ENCODE measurements at regions not wholly inside any gene's neighbourhood (a gene's known extent, or its start where the extent isn't known, plus 50 kb on each side); places are given as distances from the start of the nearest gene placed in this dataset.
"Not testable (repeated sequence)": the region's sequence is repeated elsewhere in the genome, so short reads cannot be mapped to it uniquely, and the experiment has no call there.

DNA sequence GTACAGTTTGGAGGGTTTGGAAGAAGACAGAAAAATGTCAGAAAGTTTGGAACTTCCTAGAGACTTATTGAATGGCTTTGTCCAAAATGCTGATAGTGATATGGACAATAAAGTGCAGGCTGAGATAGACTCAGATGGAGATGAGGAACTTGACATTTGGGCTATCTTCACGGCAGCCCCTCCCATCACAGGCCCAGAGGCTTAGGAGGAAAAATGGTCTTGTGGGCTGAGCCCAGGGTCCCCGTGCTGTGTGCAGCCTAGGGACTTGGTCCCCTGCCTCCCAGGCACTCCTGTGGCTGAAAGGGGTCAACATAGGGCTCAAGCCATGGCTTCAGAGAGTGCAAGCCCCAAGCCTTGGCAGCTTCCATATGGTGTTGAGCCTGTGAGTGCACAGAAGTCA is 79.0 kb downstream of the CMAS start:
- CTCF ChIA-PET: no interaction called here

GRCh38 chr12:22126101-22126500 is 80.1 kb downstream of the CMAS start:
- H3K4me1 Mint-ChIP-seq; H3K4me3 Mint-ChIP-seq; CTCF ChIA-PET; H3K27ac ChIP-seq (ENCODE audit: low read depth, low read length); DNase-seq; intact Hi-C loops (cut with micrococcal nuclease); H3K4me1 ChIP-seq (ENCODE audit: control insufficient read depth in 2 of 2, insufficient read depth in 2 of 2, low read length in 2 of 2); H3K9me3 ChIP-seq (ENCODE audit: control insufficient read depth in 2 of 3, low read length in 3 of 3); H3K36me3 ChIP-seq (ENCODE audit: control insufficient read depth in 2 of 3, insufficient read depth in 3 of 3, low read length in 3 of 3); H3K4me3 ChIP-seq (ENCODE audit: low read length); H3K27me3 ChIP-seq (ENCODE audit: control insufficient read depth in 2 of 2, insufficient read depth in 2 of 2, low read length in 2 of 2); ATAC-seq; H3K27ac Mint-ChIP-seq; H3K36me3 Mint-ChIP-seq; H3K27me3 Mint-ChIP-seq: not testable (repeated sequence)
- POLR2A ChIA-PET: interaction anchor here (0.6 kb wide), 1 partner anchor 88 kb away, joined by 3 read pairs; no protein-coding TSS in a partner anchor
- peaks cover 0 to 27% (median 6%) of the 10 kb centered on the region in 11 donors for H3K9me3 Mint-ChIP-seq

More for the DNA sequence above, 79.0 kb downstream of the CMAS start:
- peaks cover 0 to 3% (median 0%) of the 10 kb centered on the region in 7 donors for H3K4me1 Mint-ChIP-seq
- Histone ChIP-seq H3K27ac (ENCODE audit: low read depth, low read length) (no peak overlapping the region), H3K27me3 (ENCODE audit: control insufficient read depth in 2 of 2, insufficient read depth in 2 of 2, low read length in 2 of 2) (no peaks in the 10 kb centered on the region), H3K9me3 (ENCODE audit: control insufficient read depth in 2 of 3, low read length in 3 of 3) (no peaks in the 10 kb centered on the region), H3K4me1 (ENCODE audit: control insufficient read depth in 2 of 2, insufficient read depth in 2 of 2, low read length in 2 of 2) (no peaks in the 10 kb centered on the region), H3K4me3 (ENCODE audit: low read length) (no peak overlapping the region), H3K36me3 (ENCODE audit: control insufficient read depth in 2 of 3, insufficient read depth in 3 of 3, low read length in 3 of 3) (no peaks in the 10 kb centered on the region)
- POLR2A ChIA-PET: no interaction called here
- intact Hi-C loops (cut with micrococcal nuclease): no loop called here
- H3K36me3 Mint-ChIP-seq: peaks cover 0 to 8% (median 0%) of the 10 kb centered on the region in 5 donors
- no peak for DNase-seq
- no peaks in the 10 kb centered on the region for H3K27me3 Mint-ChIP-seq
- H3K4me3 Mint-ChIP-seq: no peak overlapping the region
- no peak for ATAC-seq
- H3K27ac Mint-ChIP-seq: no peak overlapping the region
- H3K9me3 Mint-ChIP-seq: peaks cover 0 to 27% (median 6%) of the 10 kb centered on the region in 11 donors

DNA sequence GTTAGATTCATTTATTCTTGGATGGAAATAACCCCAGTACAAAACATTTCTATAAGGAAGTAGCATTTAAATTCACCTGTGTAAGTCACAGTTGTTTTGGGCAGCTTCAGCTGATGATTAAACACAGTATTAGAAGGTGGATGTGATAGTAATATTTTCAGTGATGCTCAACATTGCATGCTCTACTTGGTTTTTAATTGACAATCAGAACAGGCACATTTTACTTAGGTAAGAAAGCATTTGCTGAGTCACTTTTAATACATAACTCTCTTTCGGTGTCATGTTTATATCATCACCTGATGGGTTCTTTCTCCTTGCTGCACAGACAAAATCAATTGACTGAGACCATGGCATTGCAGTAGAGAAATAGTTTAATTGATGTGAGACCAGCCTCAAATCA is 80.7 kb downstream of the CMAS start:
- H3K27ac ChIP-seq (ENCODE audit: low read depth, low read length): no peak overlapping the region
- H3K27me3 ChIP-seq (ENCODE audit: control insufficient read depth in 2 of 2, insufficient read depth in 2 of 2, low read length in 2 of 2): no peaks in the 10 kb centered on the region
- Mint-ChIP-seq H3K27ac (no peak overlapping the region), H3K4me1 (peaks cover 0 to 2% (median 0%) of the 10 kb centered on the region in 7 donors), H3K27me3 (no peaks in the 10 kb centered on the region), H3K4me3 (no peak overlapping the region), H3K36me3 (peaks cover 0 to 8% (median 0%) of the 10 kb centered on the region in 5 donors), H3K9me3 (peaks cover 0 to 27% (median 6%) of the 10 kb centered on the region in 11 donors)
- no peaks in the 10 kb centered on the region for H3K36me3 ChIP-seq (ENCODE audit: control insufficient read depth in 2 of 3, insufficient read depth in 3 of 3, low read length in 3 of 3)
- ATAC-seq (no peak), DNase-seq (no peak)
- no peak overlapping the region for H3K4me3 ChIP-seq (ENCODE audit: low read length)
- intact Hi-C loops (cut with micrococcal nuclease): no loop called here
- H3K9me3 ChIP-seq (ENCODE audit: control insufficient read depth in 2 of 3, low read length in 3 of 3): no peaks in the 10 kb centered on the region
- peaks cover 0 to 6% of the 10 kb centered on the region in 2 donors for H3K4me1 ChIP-seq (ENCODE audit: control insufficient read depth in 2 of 2, insufficient read depth in 2 of 2, low read length in 2 of 2)
- ChIA-PET CTCF (no interaction called here), POLR2A (interaction anchor here (0.6 kb wide), 1 partner anchor 87 kb away, joined by 3 read pairs; no protein-coding TSS in a partner anchor)

DNA sequence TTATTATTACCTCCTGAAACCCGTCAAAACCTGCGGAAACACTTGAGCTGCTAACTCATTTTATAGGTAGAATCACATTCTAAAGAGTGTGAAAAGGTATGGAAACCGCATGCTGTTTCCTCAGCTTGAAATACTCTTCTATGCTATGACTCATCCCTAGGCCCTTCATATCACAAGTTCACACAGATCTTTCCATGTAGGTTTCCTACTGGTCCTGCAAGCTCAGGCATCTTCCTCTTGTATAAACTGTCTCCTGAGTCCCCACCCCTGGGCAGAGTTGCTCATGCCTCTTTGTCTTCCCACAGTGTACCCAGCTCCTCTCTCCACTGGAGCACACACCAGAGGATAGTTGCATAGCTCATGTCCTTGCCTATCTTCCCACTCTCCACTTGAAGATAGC is 84.7 kb downstream of the CMAS start:
- Histone ChIP-seq H3K36me3 (ENCODE audit: control insufficient read depth in 2 of 3, insufficient read depth in 3 of 3, low read length in 3 of 3) (no peaks in the 10 kb centered on the region), H3K4me3 (ENCODE audit: low read length) (no peak overlapping the region), H3K27me3 (ENCODE audit: control insufficient read depth in 2 of 2, insufficient read depth in 2 of 2, low read length in 2 of 2) (no peaks in the 10 kb centered on the region), H3K9me3 (ENCODE audit: control insufficient read depth in 2 of 3, low read length in 3 of 3) (no peaks in the 10 kb centered on the region), H3K27ac (ENCODE audit: low read depth, low read length) (no peak overlapping the region), H3K4me1 (ENCODE audit: control insufficient read depth in 2 of 2, insufficient read depth in 2 of 2, low read length in 2 of 2) (peaks cover 0 to 6% of the 10 kb centered on the region in 2 donors)
- peaks cover 0 to 4% (median 0%) of the 10 kb centered on the region in 7 donors for H3K4me1 Mint-ChIP-seq
- intact Hi-C loops (cut with micrococcal nuclease): no loop called here
- no peak overlapping the region for H3K4me3 Mint-ChIP-seq
- peak overlapping the region in 1 of 9 donors; percentile 21 for H3K27ac Mint-ChIP-seq
- ATAC-seq (no peak), DNase-seq (no peak)
- peaks cover 0 to 6% (median 0%) of the 10 kb centered on the region in 5 donors for H3K27me3 Mint-ChIP-seq
- POLR2A ChIA-PET: no interaction called here
- CTCF ChIA-PET: no interaction called here
- H3K36me3 Mint-ChIP-seq: peaks cover 0 to 8% (median 0%) of the 10 kb centered on the region in 5 donors
- H3K9me3 Mint-ChIP-seq: peaks cover 0 to 16% (median 6%) of the 10 kb centered on the region in 11 donors

DNA sequence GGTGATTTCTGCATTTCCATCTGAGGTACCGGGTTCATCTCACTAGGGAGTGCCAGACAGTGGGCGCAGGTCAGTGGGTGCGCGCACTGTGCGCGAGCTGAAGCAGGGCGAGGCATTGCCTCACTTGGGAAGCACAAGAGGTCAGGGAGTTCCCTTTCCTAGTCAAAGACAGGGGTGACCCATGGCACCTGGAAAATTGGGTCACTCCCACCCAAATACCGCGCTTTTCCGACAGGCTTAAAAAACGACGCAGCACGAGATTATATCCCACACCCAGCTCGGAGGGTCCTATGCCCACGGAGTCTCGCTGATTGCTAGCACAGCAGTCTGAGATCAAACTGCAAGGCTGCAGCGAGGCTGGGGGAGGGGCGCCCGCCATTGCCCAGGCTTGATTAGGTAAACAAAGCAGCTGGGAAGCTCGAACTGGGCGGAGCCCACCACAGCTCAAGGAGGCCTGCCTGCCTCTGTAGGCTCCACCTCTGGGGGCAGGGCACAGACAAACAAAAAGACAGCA is 90.6 kb downstream of the CMAS start:
- ATAC-seq; H3K36me3 Mint-ChIP-seq; H3K9me3 ChIP-seq (ENCODE audit: control insufficient read depth in 2 of 3, low read length in 3 of 3); H3K27ac Mint-ChIP-seq; H3K4me3 Mint-ChIP-seq; H3K27me3 Mint-ChIP-seq; H3K36me3 ChIP-seq (ENCODE audit: control insufficient read depth in 2 of 3, insufficient read depth in 3 of 3, low read length in 3 of 3); H3K4me3 ChIP-seq (ENCODE audit: low read length); DNase-seq; H3K4me1 ChIP-seq (ENCODE audit: control insufficient read depth in 2 of 2, insufficient read depth in 2 of 2, low read length in 2 of 2); H3K27ac ChIP-seq (ENCODE audit: low read depth, low read length); intact Hi-C loops (cut with micrococcal nuclease); CTCF ChIA-PET; H3K4me1 Mint-ChIP-seq; H3K9me3 Mint-ChIP-seq; H3K27me3 ChIP-seq (ENCODE audit: control insufficient read depth in 2 of 2, insufficient read depth in 2 of 2, low read length in 2 of 2); POLR2A ChIA-PET: not testable (repeated sequence)

Data from naive thymus-derived CD4-positive, alpha-beta T cell (primary cell).